ENCODE measurements at regions not wholly inside any gene's neighbourhood (a gene's known extent, or its start where the extent isn't known, plus 50 kb on each side); places are given as distances from the start of the nearest gene placed in this dataset.

GRCh38 chr6:121663292-121663810 lies 227.9 kb downstream of the GJA1 start:
- no peaks in the 10 kb centered on the region for H3K4me1 ChIP-seq (ENCODE audit: control insufficient read depth, insufficient read depth, low read length)
- in situ Hi-C loops (cut with HindIII; ENCODE audit: low pct_unique_long_range_greater_than_20kb, low sequenced_read_pairs) (no loop called here), intact Hi-C loops (cut with micrococcal nuclease; ENCODE audit: unreplicated experiment) (no loop called here)
- CTCF ChIA-PET, result no interaction called here
- no peaks in the 10 kb centered on the region for H3K9me3 ChIP-seq (ENCODE audit: control insufficient read depth, insufficient read depth, low read depth, low read length)
- DNase-seq (ENCODE audit: low read depth, low spot score) (no peak), ATAC-seq (no peak)
- POLR2A ChIA-PET, result no interaction called here
- no peak overlapping the region for H3K4me3 ChIP-seq (ENCODE audit: low read depth in 2 of 2, low read length in 2 of 2)
- TF ChIP-seq SIN3A (IDR thresholded peaks at IDR 0.05; ENCODE audit: borderline replicate concordance, insufficient read depth, low read depth, low read length), result no peak
- no peak for TF ChIP-seq REST (IDR thresholded peaks at IDR 0.05; ENCODE audit: insufficient read depth in 1 of 2, low read depth in 2 of 2, low read length in 1 of 2)
- H3K36me3 ChIP-seq (ENCODE audit: control insufficient read depth, insufficient read depth, low read length), result no peaks in the 10 kb centered on the region
- BruUV-seq (replicated peaks), result no TSS peak
- H3K27me3 ChIP-seq (ENCODE audit: control insufficient read depth, insufficient read depth, low read length), result no peaks in the 10 kb centered on the region
- H3K27ac ChIP-seq (ENCODE audit: low read length), result no peak overlapping the region

GRCh38 chr6:121664158-121664557 lies 228.7 kb downstream of the GJA1 start:
- Histone ChIP-seq H3K36me3 (ENCODE audit: control insufficient read depth, insufficient read depth, low read length) (no peaks in the 10 kb centered on the region), H3K4me1 (ENCODE audit: control insufficient read depth, insufficient read depth, low read length) (no peaks in the 10 kb centered on the region), H3K27ac (ENCODE audit: low read length) (no peak overlapping the region), H3K27me3 (ENCODE audit: control insufficient read depth, insufficient read depth, low read length) (no peaks in the 10 kb centered on the region), H3K9me3 (ENCODE audit: control insufficient read depth, insufficient read depth, low read depth, low read length) (no peaks in the 10 kb centered on the region), H3K4me3 (ENCODE audit: low read depth in 2 of 2, low read length in 2 of 2) (no peak overlapping the region)
- no TSS peak for BruUV-seq (replicated peaks)
- ATAC-seq (no peak), DNase-seq (ENCODE audit: low read depth, low spot score) (no peak)
- in situ Hi-C loops (cut with HindIII; ENCODE audit: low pct_unique_long_range_greater_than_20kb, low sequenced_read_pairs) (no loop called here), intact Hi-C loops (cut with micrococcal nuclease; ENCODE audit: unreplicated experiment) (no loop called here)
- TF ChIP-seq POLR2AphosphoS5 (IDR thresholded peaks at IDR 0.05; ENCODE audit: low read depth, low read length) (no peak), TCF7L2 (IDR thresholded peaks at IDR 0.05; ENCODE audit: low read depth, low read length) (no peak), CTCF (IDR thresholded peaks at IDR 0.05) (no peak)
- CTCF ChIA-PET, result no interaction called here
- POLR2A ChIA-PET, result no interaction called here

- TF ChIP-seq REST (IDR thresholded peaks at IDR 0.05; ENCODE audit: insufficient read depth in 1 of 2, low read depth in 2 of 2, low read length in 1 of 2), result no peak
- TF ChIP-seq SIN3A (IDR thresholded peaks at IDR 0.05; ENCODE audit: borderline replicate concordance, insufficient read depth, low read depth, low read length), result no peak
- no peak for TF ChIP-seq TCF7L2 (IDR thresholded peaks at IDR 0.05; ENCODE audit: low read depth, low read length)
- TF ChIP-seq POLR2AphosphoS5 (IDR thresholded peaks at IDR 0.05; ENCODE audit: low read depth, low read length), result no peak
- TF ChIP-seq CTCF (IDR thresholded peaks at IDR 0.05), result no peak
- in situ Hi-C loops (cut with HindIII; ENCODE audit: low pct_unique_long_range_greater_than_20kb, low sequenced_read_pairs), result no loop called here
- ATAC-seq, result peak; percentile 79; the same call in 1 of the 2 replicates
- H3K36me3 ChIP-seq (ENCODE audit: control insufficient read depth, insufficient read depth, low read length), result no peaks in the 10 kb centered on the region
- H3K27ac ChIP-seq (ENCODE audit: low read length), result no peak overlapping the region
- H3K4me3 ChIP-seq (ENCODE audit: low read depth in 2 of 2, low read length in 2 of 2), result no peak overlapping the region
- BruUV-seq (replicated peaks), result no TSS peak
- peak; percentile 35 for DNase-seq (ENCODE audit: low read depth, low spot score)
- POLR2A ChIA-PET, result no interaction called here
- intact Hi-C loops (cut with micrococcal nuclease; ENCODE audit: unreplicated experiment), result no loop called here
- H3K27me3 ChIP-seq (ENCODE audit: control insufficient read depth, insufficient read depth, low read length), result no peaks in the 10 kb centered on the region
- no peaks in the 10 kb centered on the region for H3K4me1 ChIP-seq (ENCODE audit: control insufficient read depth, insufficient read depth, low read length)
- CTCF ChIA-PET, result no interaction called here
- no peaks in the 10 kb centered on the region for H3K9me3 ChIP-seq (ENCODE audit: control insufficient read depth, insufficient read depth, low read depth, low read length)
Measured at GRCh38 chr6:121666814-121667213, 231.4 kb downstream of the GJA1 start.

Data from Panc1 (cell line).